ENCODE measurements at regions not wholly inside any gene's neighbourhood (a gene's known extent, or its start where the extent isn't known, plus 50 kb on each side); places are given as distances from the start of the nearest gene placed in this dataset.

GRCh38 chr6:8686077-8686476, 250.7 kb upstream of the SLC35B3 start:
- intact Hi-C loops (cut with micrococcal nuclease): no loop called here

GRCh38 chr6:8683204-8683603, 247.9 kb upstream of the SLC35B3 start:
- intact Hi-C loops (cut with micrococcal nuclease): no loop called here

GRCh38 chr6:8679823-8680222, 244.5 kb upstream of the SLC35B3 start:
- intact Hi-C loops (cut with micrococcal nuclease): no loop called here

DNA sequence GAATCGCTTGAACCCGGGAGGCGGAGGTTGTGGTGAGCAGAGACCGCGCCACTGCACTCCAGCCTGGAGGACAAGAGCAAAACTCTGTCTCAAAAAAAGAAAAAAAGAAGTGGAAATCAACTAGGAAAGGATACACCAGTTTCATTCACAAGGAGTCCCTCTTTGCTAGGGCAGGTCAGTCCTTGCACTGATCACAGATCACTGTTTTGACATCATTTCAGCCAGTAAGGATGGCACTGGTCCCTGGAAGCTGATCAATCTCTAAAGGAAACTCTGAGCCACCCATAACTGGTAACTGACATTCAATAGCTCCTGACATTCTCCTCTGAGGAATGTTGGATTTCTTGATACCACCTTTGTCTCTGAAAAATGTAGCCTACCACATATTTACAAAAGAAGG, 243.1 kb upstream of the SLC35B3 start:
- intact Hi-C loops (cut with micrococcal nuclease): no loop called here

DNA sequence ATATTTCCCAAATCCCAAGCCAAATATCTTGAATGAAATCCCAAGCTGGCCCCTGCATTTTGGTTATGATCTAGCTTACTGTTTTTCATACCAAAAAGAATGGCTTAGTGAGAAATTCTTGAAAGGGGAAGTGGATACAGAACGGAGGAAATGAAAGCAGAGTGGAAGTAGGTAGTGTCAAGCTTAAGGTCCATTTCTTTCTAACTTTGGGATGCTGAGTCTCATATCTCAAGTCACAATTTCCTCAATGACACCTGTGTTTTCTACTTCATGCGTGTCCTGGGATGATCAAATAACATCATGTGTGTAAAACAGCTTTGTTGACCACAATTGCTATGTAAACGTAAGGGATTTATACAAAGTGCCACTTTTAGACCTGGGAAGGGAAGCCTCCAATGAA, 238.8 kb upstream of the SLC35B3 start:
- intact Hi-C loops (cut with micrococcal nuclease): no loop called here

DNA sequence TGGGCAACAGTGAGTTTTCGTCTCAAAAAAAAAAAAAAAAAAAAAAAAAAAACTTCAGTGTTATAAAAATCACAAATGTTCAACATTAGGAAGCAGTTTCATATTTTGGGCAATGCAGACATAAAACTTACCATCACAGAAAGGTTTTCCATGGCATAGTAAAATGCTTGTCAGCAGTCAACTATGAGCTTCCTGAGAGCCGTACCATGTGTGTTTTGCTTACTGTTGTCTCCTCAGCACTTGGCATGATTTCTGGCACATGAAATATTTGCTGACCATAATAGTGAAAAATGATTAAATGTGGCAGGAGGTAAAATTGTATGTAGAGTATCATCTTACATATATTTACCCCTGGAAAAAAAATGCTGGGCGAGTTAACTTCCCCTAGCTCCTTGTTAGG, 237.5 kb upstream of the SLC35B3 start:
- intact Hi-C loops (cut with micrococcal nuclease): no loop called here

- intact Hi-C loops (cut with micrococcal nuclease): no loop called here
These were observed 235.4 kb upstream of the SLC35B3 start for GRCh38 chr6:8670792-8671191.

DNA sequence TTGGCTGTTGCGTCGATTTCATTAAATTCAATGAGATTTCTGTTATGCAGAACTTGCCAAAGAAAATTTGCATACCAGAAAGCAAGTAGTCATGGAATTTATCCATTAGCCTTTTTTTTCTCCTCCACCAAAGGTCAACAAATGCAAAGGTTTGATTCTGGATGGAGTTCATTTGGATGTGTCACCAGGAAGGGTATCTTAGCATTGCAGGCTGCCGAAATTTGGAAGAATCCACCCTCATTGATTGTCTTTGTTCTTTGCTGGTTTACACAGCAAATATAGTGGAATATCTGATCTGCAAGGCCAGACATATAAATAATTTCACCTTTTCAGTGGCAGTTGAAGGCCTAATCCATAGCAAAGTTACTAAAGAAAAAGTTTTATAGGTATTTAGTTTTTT, 229.4 kb upstream of the SLC35B3 start:
- intact Hi-C loops (cut with micrococcal nuclease): no loop called here

DNA sequence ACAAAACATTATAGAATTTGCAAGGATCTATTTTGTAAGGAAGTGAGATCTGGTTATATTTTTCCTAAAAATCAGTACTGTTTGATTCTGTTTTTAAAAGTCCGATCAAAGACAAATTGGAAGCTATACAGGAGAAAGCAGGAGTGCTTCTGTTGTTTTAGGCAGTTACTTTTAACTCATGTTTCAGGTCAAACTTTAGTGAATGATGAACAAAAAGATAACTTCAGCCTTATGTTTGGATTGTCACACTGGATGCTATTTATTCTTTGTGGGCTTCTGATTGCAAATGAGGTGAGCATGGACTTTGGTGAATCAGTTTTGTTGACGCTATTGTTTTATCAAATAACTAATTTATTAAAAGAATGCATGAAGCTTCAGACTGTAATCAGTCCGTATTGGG, 228.7 kb upstream of the SLC35B3 start:
- intact Hi-C loops (cut with micrococcal nuclease): no loop called here

DNA sequence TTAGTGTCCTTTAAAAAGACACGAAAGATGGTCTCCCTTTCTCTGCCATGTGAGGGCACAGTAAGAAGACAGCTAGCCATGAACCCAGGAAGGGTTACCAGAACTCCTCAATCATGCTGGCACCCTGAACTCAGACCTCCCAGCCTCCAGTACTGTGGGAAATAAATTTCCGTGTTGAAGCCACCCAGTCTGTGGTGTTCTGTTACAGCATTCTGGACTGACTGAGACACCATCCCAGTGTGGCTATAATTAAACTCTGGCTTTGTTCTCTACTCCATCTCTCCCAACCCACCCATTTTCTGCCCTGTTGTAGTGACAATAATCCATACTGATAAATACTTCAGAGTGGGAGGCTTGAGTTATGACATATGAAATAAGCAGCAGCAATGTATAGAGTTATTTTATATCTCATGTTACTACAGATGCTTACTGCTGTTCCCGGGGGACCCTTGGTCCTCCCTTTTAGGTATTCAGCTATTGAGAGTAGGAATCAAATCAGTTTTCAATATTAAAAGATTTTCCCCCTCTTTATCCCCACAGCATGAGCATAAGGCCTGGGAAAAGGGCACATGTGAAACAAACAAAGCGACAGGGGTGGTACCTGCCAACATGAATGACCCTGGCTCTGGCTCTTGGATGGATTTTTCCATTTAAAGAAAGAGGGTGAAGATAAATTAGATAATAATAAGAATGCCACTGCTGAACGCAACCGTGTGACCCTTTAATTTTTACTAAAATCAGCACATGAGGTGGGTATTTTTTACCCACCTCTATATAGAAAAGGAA, 224.3 kb upstream of the SLC35B3 start:
- intact Hi-C loops (cut with micrococcal nuclease): no loop called here

DNA sequence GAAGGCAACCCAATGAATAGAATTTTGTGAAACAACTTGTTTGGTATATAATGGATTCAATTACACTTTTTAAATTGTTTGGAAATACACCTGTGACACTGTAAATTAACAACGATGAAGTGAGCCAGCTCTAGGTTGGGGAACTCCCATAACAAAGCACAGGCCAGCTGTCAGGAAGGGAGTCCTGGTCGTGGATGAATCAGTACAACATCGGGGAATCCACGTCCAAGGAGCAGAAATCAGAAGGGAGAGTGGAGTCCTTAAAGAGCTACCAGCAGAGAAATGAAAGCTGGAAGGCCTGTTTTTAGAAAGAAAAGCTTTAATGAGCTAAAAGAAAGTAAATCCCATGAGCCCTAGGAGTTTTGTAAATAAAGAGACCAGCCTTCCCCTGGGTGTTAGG, 223.1 kb upstream of the SLC35B3 start:
- intact Hi-C loops (cut with micrococcal nuclease): no loop called here

GRCh38 chr6:8657522-8657921, 222.2 kb upstream of the SLC35B3 start:
- intact Hi-C loops (cut with micrococcal nuclease): no loop called here

- intact Hi-C loops (cut with micrococcal nuclease): no loop called here
These were observed 220.5 kb upstream of the SLC35B3 start for GRCh38 chr6:8655670-8656454.

- intact Hi-C loops (cut with micrococcal nuclease): no loop called here
These were observed 217.4 kb upstream of the SLC35B3 start for GRCh38 chr6:8652710-8653109.

GRCh38 chr6:8651998-8652397, 216.7 kb upstream of the SLC35B3 start:
- intact Hi-C loops (cut with micrococcal nuclease): no loop called here

GRCh38 chr6:8645212-8645611, 209.9 kb upstream of the SLC35B3 start:
- intact Hi-C loops (cut with micrococcal nuclease): no loop called here

- intact Hi-C loops (cut with micrococcal nuclease): no loop called here
These were observed 209.0 kb upstream of the SLC35B3 start for GRCh38 chr6:8644306-8644705.

DNA sequence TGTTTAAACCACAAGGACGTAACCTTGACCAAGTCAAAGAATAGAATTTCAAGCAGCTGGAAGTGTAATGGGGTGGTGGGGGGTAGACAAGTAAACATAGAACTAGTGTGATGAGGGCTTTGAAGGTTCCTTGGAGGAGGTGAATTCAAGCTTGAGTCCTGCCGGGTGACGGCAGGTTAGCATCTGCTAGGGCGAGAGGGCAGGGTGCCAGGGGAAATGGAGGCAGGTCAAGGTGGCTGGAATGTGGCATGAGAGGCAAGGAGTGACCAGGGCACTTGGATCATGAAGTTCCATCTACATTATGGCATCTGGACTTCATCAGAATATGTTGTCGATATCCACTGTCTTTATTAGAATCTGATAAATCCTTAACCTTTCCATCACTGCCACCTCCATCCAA, 207.5 kb upstream of the SLC35B3 start:
- intact Hi-C loops (cut with micrococcal nuclease): no loop called here

GRCh38 chr6:8642131-8642530, 206.8 kb upstream of the SLC35B3 start:
- intact Hi-C loops (cut with micrococcal nuclease): no loop called here

GRCh38 chr6:8639928-8640649, 204.7 kb upstream of the SLC35B3 start:
- intact Hi-C loops (cut with micrococcal nuclease): no loop called here

DNA sequence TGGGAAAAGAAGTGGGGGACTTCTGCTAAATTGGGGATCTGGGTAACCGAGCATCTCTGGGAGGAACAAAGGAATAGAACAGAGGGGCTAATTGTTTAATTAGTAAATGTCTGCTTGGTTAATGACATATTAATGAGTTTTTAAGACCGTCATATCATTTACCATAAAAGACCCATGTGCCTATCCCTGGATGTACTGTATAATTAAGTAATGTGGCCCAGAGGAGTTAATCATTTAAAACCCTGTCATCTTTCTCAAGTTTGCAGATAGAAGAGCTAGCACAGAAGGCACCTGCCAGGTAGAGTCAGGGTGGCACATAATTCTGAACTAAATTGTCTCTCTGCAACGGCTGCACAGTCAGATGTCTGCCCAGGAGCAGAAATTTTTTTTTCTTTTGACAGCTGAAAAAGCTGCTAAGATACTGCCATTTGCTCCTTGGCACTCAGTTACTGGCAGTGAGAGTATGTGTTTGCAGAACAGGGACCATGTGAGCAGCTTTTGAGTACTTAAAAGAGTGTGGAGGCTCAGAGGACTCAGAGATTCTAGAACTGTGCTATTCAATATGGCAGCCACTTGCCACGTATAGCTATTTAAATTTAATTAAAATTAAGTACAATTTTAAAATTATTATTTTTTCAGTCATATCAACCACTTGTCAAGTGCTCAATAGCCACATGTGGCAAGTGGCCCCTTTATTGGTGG, 202.7 kb upstream of the SLC35B3 start:
- intact Hi-C loops (cut with micrococcal nuclease): no loop called here

DNA sequence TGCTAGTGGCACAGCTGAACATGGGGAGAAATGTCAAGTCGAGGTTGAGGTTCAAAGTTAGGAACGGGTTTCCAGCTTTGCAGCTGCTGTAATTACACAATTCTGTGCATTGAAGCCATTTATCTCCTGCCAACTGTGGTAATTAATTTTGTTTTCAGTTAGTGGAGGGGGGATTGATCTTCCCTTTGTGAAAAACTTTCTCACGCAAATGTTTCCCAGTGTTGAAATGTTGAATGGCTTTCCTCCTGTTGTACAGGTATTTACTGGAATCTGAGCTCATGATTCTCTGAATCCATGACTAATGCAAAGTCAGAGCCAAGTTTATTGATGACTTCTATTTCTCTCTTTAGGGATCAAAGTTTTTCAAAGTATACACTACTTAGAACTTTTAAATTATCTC, 198.4 kb upstream of the SLC35B3 start:
- intact Hi-C loops (cut with micrococcal nuclease): no loop called here

All from T-helper 1 cell treated with Interleukin-12 subunit alpha and Interleukin-12 subunit beta and Interleukin-4 antibody, amounts not matched to agents 30 ng/mL and 1 ng/mL, for 36 hours (primary cell).